GM19351 (cell line): ENCODE measurements at regions not wholly inside any gene's neighbourhood (a gene's known extent, or its start where the extent isn't known, plus 50 kb on each side); places are given as distances from the start of the nearest gene placed in this dataset.
"Not testable (repeated sequence)": the region's sequence is repeated elsewhere in the genome, so short reads cannot be mapped to it uniquely, and the experiment has no call there.

Experiments
- ATAC-seq: cut with Tn5 transposase; IDR thresholded peaks from one replicate; pipeline ENCODE4 v1.9.1; 2021; ENCODE audit warnings: mild to moderate bottlenecking, moderate library complexity; ENCODE audit not compliant: unreplicated experiment

- no peak for ATAC-seq
Observed at GRCh38 chr10:84007482-84007881, 131.8 kb upstream of the GHITM start.

GRCh38 chr10:84008878-84009277 is 130.4 kb upstream of the GHITM start:
- ATAC-seq, result peak; percentile 50

- ATAC-seq, result no peak
Observed at GRCh38 chr10:84012431-84012830, 126.9 kb upstream of the GHITM start.

DNA sequence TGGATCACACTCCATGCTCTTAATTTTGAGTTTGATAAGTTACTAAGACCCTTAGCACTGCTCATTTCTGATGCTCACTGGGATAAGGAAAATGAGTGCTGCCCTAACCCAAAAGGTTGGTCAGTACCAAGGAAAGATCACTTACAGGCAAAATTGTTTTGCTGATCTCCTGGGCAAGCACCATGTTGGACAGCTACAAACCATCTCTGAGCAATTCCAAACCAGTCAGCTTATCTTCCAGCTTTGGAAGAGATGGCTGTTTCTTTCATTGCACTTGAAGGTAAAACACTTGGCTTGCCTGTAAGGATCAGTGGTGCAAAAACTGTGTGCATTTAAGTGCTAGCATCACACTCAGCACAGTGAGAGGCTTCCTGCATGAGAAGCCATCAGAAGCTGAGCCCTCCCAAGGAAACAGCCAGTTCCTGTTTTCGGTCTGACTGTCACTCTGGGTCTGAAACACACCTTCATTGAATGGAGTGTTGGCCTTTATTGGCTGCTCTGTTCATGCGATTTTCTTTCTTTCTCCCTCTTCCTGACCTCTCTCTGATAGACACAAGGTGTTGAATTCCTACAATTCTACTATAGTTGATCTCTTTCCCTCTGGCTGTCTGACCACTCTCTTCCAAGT is 126.4 kb upstream of the GHITM start:
- ATAC-seq, result peak; percentile 99

GRCh38 chr10:84015877-84016595 is 123.3 kb upstream of the GHITM start:
- ATAC-seq, result no peak

- ATAC-seq, result no peak
Observed at GRCh38 chr10:84018826-84019225, 120.5 kb upstream of the GHITM start.

DNA sequence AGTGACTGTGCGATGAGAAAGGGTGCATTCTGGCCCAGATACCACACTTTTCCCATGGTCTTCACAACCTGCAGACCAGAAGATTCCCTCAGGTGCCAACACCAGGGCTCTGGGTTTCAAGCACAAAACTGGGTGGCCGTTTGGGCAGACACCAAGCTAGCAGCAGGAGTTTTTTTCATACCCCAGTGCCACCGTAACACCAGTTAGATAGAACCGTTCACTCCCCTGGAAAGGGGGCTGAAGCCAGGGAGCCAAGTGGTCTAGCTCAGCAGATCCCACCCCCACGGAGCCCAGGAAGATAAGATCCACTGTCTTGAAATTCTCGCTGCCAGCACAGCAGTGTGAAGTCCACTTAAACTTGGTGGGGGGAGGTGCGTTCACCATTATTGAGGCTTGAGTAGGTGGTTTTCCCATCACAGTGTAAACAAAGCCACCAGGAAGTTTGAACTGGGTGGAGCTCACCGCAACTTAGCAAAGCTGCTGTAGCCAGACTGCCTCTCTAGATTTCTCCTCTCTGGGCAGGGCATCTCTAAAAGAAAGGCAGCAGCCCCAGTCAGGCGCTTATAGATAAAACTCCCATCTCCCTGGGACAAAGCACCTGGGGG is 119.4 kb upstream of the GHITM start:
- not testable (repeated sequence) for ATAC-seq

- ATAC-seq, result no peak
Observed at GRCh38 chr10:84026821-84027257, 112.5 kb upstream of the GHITM start.

DNA sequence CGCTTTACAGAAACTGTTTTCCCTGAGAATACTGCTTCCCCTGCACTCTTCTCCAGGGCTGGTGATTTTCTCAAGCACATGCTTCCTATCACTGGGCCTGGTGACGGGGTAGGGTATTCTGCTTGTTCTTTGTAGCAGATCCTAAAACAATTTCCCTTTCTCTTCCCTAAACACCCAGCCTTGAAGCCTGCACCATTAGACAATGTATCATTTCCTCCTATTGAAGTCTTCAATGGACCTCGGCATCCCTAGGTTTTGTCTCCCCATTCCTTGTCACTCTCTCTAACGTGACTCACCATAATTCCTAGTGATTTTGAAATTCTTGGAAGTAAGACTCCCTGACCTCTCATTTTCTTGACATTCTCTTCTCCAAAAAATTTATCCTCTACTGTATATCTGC is 109.5 kb upstream of the GHITM start:
- ATAC-seq, result no peak

GRCh38 chr10:84038035-84038434 is 101.3 kb upstream of the GHITM start:
- no peak for ATAC-seq

- no peak for ATAC-seq
Observed at GRCh38 chr10:84039957-84040356, 99.4 kb upstream of the GHITM start.

DNA sequence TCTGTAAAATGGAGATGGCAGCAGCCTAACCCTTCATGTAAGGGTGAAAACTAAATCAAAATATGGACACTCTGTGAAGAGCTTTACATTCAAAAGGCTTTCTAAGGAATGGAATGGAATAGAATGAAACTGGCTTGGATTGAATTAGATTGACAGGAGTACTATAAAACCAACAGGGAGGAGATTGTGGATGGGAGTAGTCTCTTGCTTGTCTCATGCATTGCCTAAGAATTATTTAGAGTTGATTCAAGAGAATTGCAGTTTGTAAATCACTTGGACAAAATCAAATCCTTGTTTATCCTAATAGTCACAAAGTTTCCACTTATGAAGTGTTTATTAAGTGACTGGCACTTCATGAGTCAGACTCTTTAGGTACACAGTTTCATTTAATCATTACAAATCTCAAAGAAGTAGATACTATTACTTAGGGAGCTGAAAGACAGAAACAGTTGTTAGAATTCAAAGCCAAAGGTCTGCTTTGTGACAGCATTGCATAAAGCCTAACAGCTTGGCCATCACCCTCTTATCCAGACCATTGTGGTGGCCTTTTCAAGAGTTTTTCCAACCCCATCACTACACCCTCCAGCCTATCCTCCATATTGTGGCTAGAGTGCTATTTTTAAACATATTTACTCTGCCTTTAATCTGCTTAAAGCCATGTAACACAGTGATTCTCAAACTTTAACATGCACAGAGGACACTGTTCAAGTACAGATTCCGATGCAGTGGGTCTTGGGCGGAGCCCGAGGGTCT is 91.9 kb upstream of the GHITM start:
- no peak for ATAC-seq

DNA sequence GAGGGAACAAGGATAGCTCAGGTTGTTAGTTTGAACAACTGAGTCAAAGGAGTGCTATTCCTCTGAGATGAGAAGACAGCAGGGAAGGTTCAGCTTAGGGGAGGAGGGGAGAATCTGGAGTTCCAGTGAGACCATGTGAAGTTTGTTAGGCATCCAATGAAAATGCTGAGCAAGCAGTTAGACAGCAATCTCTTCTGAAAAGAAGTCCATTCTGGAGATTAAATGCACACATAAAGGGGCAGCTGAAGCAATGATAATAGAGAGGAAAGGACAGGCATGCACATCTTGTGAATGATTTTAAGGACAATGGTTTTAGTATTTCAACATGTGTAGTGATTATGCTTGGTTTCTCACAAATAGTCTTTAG is 89.7 kb upstream of the GHITM start:
- no peak for ATAC-seq

DNA sequence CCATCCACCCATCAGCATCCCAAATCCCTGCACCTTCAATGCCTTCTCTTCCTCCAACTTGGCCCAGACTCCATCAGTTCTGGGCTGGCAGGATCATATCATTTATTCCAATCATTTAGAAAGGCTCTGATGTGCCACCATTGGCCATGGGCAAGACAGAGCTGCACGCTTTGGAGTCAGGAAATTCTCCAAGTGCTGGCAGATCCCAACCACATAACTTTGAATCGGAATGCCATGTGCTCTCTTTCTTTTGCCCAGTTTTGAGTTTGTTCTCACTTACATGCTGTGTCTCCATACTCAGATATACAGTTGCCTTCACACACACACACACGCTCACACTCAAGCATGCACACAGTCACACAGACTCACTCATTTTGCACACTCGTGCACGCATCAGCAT is 85.7 kb upstream of the GHITM start:
- no peak for ATAC-seq

DNA sequence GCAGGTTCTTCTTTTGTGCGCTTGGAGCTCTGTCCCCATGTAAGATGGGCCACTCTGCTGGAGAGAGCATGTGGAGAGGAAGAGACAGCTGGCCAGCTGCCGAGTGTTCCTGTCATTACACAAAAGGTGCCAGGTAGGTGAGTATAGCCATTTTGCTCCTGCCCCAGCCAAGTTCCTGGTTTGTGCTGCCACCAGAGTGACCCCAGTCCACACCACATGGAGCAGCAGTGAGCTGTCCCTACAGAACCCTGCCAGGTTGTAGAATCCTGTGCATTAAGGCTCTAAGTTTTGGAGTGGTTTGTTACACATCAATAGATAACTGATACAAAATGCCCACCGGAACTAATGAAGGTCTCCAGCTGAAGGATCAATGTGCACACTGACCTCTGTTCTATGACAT is 84.6 kb upstream of the GHITM start:
- ATAC-seq, result no peak

GRCh38 chr10:84059526-84059925 is 79.8 kb upstream of the GHITM start:
- ATAC-seq, result no peak

- no peak for ATAC-seq
Observed at GRCh38 chr10:84063440-84063839, 75.9 kb upstream of the GHITM start.

- ATAC-seq, result no peak
Observed at GRCh38 chr10:84065804-84066601, 73.3 kb upstream of the GHITM start.

- ATAC-seq, result no peak
Observed at GRCh38 chr10:84074521-84074920, 64.8 kb upstream of the GHITM start.

GRCh38 chr10:84075226-84076046 is 63.9 kb upstream of the GHITM start:
- ATAC-seq, result no peak
